H1 (cell line): ENCODE measurements at regions not wholly inside any gene's neighbourhood (a gene's known extent, or its start where the extent isn't known, plus 50 kb on each side); places are given as distances from the start of the nearest gene placed in this dataset.

Experiments
- ASH2L ChIP-seq: fragments of 200-600, 300-600 bp; sonication (generic); IDR thresholded peaks from one replicate; pipeline ENCODE4 v1.7.1; 2017; ENCODE audit warnings: low read length
- ATF3 ChIP-seq: IDR thresholded peaks from 2 replicates; pipeline ENCODE4 v1.6.1; 2011; ENCODE audit warnings: low read depth, mild to moderate bottlenecking, low read length; ENCODE audit not compliant: insufficient read depth
- E2F6 ChIP-seq: IDR thresholded peaks from 2 replicates; pipeline ENCODE4 v1.6.1; 2012; ENCODE audit warnings: inconsistent platforms
- EGR1 ChIP-seq: IDR thresholded peaks from 2 replicates; pipeline ENCODE4 v1.6.1; 2011; ENCODE audit warnings: low read depth, low read length, borderline replicate concordance
- JUN ChIP-seq: IDR thresholded peaks from 2 replicates; pipeline ENCODE4 v1.6.1; 2011; ENCODE audit warnings: low read depth, mild to moderate bottlenecking, improper control_type of control experiment, low read length
- NANOG ChIP-seq: IDR thresholded peaks from 2 replicates; pipeline ENCODE4 v1.6.1; 2011; ENCODE audit warnings: low read length, low read depth, mild to moderate bottlenecking, inconsistent platforms; ENCODE audit not compliant: insufficient read depth, poor library complexity, severe bottlenecking
- POU5F1 ChIP-seq: IDR thresholded peaks from 2 replicates; pipeline ENCODE4 v1.6.1; 2011; ENCODE audit warnings: low read depth, mild to moderate bottlenecking, low read length, moderate library complexity
- TEAD4 ChIP-seq: IDR thresholded peaks from 2 replicates; pipeline ENCODE4 v1.6.1; 2012; ENCODE audit warnings: low read depth, low read length, inconsistent platforms, mixed read lengths
- USF2 ChIP-seq: IDR thresholded peaks from 2 replicates; pipeline ENCODE4 v1.6.1; 2011; ENCODE audit warnings: low read length, improper control_type of control experiment
- YY1 ChIP-seq: IDR thresholded peaks from 2 replicates; pipeline ENCODE4 v1.6.1; 2011; ENCODE audit warnings: low read depth, mild to moderate bottlenecking, low read length

- TF ChIP-seq NANOG (no peak), JUN (no peak), YY1 (0 out of 2 replicates have a peak, but pooled peaks have one; percentile 21), ATF3 (no peak), TEAD4 (no peak), USF2 (no peak), E2F6 (no peak), POU5F1 (no peak), ASH2L (peak; percentile 30), EGR1 (no peak)
Measured at GRCh38 chr17:72467841-72468653, 347.2 kb downstream of the SOX9 start (continued).
